A172 (cell line): ENCODE measurements at regions not wholly inside any gene's neighbourhood (a gene's known extent, or its start where the extent isn't known, plus 50 kb on each side); places are given as distances from the start of the nearest gene placed in this dataset.

Experiments used
- DNase-seq: peaks from one replicate; pipeline ENCODE4 v3.0.0-alpha.2; 2015; ENCODE audit warnings: low spot score

DNA sequence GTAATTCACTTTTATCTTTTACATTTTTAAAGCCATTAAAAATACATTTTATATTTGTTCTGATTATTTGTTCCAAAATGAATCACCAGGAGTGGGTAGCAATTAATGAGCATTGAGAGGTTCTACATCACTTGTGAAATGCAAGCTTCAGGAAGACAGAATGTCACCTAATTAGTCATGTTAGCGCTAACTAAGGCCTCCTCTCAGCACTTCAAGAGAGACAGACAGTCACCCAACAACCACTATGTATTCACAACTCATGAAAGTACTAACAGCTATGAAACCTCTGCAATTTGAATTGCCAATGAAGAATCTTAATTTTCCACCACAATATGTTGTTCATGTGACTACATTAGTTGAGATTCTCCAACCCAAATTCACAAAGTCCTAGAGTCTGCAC is 611.0 kb downstream of the KCNJ3 start:
- DNase-seq, result no peak

DNA sequence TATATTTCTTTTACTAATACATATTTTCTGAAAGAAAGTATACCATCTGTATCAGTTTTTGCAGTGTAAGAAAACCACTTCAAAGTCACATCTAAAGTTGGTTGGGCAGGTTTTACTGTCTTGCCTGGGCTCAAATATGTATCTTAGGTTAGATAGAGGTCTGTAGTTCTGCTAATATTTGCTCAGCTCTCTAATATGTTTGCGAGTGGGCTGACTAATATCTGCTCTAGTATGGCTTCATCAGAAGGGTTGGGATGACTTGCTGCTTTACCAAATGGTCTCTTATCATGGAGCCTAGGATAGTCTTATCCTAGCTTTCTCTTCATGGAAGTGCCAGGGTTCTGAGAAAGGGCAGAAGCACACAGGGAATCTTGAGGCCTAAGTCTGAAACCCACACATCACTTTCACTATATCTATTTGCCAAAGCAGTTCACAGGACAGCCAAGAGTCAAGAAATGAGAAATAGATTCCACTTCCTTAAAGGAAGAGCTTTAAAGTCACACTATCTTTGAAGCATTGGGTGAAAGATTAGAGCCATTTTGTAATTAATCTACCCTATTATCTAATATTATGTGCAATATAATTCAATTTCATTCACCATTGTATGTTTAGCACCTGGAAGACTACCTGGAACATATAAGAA is 610.0 kb downstream of the KCNJ3 start:
- no peak for DNase-seq

DNA sequence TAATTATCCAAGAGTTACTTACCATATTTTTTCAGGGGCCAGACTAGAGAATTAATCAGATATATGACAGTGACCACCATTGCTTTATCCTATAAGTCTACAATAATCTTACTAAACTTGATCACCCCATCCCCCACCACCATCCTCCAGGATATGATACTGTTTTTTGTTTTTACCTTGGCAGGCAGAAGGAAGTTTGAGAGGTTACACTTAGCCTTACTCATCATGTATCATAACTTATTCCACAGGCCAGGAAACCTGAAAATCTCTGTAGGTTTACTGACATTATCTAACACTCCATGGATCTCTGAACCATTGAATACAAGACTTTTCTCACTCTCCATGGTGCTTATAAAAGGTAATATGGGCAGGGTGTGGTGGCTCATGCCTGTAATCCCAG is 602.7 kb downstream of the KCNJ3 start:
- DNase-seq, result no peak

DNA sequence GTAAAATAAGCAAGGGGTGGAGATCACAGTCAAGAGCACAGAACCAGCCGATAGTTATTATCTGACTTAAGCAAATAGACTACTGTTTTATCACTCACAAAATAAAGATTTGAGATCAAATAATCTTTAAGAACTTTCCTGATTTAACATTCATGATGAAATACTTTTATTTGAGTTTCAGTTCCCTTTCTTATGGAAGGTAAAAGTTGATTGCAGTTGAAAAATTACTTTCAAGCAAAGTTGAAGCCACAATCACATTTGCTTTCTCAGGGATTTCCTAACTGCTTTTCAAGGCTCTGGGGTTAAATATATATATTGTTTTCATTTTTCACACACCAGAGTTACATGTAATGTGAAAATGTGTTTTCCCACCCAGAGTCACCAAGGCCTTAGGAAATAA is 599.5 kb downstream of the KCNJ3 start:
- DNase-seq, result no peak

DNA sequence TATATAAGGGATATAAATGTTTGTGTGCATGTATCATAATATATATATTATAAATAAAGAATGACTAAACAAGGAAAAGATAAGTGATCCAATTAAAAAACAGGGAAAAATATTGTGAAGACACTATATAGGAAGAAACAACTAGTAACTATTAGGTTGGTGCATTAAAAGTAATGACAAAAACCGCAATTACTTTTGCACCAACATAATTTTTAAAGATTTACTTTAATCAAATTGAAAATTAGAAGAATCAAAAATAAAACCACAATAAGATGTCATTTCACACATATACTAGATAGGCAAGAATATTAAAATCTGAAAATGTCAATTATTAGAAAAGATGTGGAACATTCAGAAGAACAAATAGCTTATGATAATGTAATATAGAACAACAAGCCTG is 595.9 kb downstream of the KCNJ3 start:
- DNase-seq, result no peak

DNA sequence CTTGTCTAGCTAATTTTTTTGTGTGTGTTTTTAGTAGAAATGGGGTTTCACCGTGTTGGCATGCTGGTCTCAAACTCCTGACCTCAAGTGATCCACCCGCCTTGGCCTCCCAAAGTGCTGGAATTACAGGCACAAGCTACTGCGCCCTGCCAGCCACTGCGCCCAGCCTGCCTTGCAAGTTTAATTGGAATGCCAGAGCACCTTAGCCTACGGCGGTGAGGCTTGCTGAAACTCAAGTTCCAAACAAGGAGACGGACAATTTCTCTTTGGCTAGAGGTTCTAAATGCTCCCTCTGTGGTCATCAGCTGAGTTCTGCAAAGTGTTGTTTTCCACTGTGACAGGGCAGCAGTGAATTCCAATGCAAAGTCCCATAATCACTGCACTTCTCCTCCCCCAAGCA is 583.4 kb downstream of the KCNJ3 start:
- DNase-seq, result no peak

DNA sequence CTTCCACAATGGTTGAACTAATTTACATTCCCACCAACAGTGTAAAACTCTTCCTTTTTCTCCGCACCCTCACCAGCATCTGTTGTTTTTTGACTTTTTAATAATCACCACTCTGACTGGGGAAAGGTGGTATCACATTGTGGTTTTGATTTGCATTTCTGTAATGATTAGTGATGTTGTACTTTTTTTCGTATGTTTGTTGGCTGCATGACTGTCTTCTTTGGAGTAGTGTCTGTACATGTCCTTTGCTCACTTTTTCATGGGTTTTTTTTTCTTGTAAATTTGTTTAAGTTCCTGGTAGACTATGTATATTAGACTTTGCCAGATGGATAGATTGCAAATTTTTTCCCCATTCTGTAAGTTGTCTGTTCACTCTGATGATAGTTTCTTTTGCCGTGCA is 574.8 kb downstream of the KCNJ3 start:
- no peak for DNase-seq

DNA sequence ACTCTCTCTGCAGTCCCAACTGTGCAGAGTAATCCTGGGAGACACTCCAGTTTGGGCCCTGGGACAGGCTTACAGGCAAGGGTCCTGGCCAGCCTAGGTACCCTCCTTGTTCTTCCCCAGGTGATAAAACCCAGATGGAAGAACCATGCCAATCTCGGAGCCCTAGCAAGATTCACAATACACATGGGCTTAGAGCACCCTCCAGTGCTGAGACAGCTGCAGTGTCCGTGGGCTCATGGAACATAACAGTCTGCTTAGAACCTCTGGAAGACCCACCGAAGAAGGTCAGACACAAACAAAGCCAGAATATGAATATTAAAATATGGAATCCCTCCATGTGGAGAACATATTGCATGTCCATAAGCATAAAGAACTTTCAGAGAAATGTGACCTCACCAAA is 568.1 kb downstream of the KCNJ3 start:
- no peak for DNase-seq

DNA sequence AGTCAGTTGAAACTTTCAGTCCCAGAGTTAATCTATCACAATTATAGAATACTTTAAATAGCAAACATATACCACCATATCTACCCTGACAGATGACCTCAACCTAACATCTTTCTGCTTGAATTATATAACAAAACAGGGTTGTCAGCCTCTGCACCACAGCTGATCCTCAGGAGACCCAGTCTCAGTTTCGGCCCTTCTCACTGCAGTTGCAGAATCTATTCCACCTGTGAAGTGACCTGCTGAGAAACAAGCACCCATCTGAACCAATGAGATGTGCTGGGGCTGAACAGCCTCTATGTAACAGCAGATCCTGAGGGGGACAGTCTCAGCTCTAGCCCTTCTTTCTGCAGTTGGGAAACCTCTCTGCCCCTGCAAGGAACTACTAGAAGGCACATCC is 567.6 kb downstream of the KCNJ3 start:
- no peak for DNase-seq

DNA sequence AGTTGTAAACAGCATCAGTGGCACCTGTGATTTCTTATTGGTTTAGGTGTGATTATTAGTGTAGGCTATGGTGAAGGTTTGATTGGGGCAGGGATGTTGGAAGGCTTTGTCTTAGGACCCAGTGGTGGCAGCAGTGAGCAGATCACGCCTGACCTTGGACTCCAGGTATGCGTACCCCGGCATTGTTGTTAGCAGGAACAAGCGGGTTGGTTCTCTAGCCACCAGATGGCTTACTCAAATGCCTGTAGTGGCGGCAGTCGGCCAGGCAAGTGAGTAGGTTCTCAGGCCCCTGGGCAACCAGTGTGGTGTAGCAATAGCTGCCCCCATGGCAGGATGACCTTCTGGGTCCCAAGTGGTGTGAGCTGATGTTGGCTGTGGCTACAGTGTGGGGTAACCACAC is 558.3 kb downstream of the KCNJ3 start:
- DNase-seq, result no peak

DNA sequence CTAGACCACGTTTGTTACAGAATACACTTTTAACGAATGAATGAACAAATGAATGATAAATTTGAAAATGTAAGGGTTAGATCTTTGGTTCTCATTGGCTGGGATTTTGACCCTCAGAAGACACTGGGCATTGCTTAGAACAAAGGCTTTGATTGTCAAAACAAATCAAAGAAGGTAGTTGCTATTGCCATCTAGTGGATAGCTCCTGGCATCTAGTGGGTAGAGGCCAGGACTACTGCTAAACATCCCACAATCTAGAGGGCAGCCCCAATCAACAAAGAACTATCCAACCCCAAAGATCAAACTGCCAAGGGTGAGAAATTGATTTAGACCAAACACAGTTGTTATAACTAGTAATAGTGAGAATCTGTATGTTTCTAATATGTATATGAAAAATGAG is 552.3 kb downstream of the KCNJ3 start:
- DNase-seq, result peak; percentile 55

DNA sequence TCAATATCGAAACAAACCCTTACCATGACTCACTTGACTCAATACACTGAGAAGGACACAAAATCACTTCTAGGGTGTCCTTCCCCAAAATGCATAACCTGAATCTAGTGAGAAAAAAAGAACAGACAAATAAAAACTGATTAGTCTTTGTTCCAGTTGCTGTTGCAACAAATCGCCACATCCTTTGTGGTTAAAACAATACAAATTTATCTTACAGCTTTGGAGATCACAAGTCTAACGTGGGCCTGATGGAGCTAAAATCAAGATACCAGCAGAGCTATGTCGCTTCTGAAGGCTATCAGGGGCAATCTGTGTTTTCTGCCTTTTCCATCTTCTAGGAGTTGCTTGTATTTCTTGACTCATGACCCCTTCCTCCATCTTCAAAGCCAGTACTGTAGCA is 541.7 kb downstream of the KCNJ3 start:
- no peak for DNase-seq

DNA sequence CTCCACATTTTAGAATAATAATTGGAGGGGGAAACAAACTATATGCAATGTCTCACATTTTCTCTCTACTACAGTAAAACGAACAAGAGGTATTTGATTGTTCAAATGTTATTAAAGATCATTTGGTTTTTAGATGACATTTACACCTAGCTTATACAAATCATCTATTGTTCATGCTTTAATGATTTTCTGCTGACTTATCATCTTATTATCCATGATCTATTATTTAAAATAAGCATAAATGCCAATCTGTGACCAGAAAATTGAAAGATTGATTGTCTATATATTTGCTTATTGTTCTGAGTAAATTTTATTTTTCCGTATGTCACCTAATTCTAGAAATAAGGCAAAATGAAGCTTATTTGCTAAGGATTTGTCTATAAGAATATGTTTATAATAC is 537.2 kb downstream of the KCNJ3 start:
- DNase-seq, result no peak

DNA sequence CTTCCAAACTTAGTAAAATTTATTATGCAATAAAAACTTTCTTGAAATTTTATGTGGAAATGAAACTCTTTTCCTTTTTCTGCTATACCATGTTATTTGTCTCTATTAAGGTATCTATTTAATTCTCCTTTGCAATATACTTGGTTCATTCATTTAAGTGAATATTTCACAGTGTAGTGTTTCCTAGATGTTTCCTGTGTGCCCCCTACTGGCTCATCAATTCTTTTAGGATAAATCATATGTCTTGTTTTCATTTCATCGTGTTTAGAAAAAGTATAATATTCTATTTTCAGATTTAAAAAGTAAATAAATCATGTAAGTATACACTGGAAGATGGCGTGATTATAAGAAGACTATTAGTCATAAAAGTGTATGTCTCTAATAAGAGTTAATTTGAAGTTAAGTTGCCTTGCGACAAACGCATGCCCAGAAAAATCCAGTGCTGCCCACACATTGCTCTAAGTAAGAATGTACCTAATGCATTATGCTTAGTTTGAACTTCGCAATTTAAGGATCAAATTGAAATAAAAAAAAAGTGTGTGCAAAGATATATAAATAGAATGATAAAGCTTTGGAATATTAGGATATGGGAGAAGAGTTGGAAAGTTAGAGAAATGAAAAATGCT is 525.4 kb downstream of the KCNJ3 start:
- DNase-seq, result peak; percentile 29

DNA sequence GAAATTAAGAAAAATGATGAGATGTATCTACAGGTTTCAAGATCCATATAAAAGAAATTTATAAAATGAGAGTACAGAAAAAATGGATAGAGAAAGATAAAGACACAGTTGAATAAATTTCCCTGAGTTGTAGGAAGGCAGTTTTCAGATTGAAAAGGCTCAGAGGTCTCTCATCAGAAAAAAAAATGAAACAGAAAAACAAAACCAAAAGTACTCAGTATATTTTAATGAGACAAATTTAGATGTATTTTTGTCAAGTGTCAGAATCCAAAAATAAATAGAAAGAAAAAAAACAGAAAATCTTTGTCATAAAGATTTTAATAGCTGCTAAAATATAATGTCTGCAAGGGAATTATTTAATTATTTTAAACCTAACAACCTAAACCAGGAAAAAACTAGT is 520.5 kb downstream of the KCNJ3 start:
- no peak for DNase-seq

DNA sequence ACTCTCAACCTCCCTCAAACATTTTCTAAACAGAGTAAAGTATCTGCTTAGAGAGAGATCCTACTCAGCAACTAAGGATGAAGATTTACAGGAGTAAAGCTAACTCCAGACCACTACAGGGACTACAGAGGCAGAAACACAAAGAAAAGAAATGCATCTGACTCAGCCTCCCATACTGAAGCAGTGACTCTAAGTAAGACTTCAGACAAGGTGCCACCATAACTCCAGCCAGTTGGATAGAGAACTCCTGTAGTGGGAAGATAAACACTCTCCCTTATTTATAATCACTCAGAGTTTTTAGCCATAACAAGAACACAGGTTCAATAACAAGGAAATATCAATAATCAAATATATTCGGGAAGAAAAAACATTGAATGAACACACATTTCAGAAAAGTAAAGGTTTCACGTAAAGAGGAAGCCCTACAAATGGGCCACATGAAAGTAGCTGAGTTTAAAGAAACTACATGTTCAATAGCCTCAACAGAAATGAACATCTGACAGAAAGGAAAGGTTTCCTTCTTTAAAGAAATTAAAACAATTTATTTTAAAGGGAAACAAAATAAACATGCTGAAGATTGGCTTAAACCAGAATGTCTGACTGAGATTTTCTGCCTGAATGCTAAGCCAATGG is 519.9 kb downstream of the KCNJ3 start:
- no peak for DNase-seq

DNA sequence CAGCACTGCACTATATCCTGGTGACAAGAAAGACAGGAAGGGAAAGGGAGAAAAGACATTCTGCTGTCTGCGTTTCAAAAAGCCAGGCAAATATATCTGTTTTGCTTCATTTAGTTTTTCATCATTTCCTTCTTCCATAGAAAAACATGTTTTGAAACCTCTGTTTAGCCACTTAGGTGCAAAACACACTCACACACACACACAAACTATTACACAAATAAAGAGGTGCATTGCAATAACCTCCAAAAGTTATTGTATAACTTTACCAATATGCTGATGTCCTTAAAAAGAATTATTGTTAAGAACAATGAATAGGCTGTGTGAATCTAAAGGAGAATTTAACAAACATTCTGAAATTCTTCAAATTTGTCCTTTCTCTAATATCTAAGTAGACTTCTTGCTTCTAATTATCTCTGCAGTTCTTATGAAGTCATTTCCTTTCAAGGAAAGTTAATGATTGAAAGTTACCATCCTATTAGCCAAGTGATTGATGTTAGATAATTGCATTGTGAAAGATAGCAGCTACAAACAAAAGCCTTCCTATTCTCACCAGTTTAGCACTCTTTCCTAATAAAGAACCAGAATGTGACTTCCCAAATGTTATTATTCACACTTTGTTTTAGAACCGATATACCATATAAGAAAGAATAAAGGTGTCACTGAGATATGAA is 516.7 kb downstream of the KCNJ3 start:
- DNase-seq, result no peak

DNA sequence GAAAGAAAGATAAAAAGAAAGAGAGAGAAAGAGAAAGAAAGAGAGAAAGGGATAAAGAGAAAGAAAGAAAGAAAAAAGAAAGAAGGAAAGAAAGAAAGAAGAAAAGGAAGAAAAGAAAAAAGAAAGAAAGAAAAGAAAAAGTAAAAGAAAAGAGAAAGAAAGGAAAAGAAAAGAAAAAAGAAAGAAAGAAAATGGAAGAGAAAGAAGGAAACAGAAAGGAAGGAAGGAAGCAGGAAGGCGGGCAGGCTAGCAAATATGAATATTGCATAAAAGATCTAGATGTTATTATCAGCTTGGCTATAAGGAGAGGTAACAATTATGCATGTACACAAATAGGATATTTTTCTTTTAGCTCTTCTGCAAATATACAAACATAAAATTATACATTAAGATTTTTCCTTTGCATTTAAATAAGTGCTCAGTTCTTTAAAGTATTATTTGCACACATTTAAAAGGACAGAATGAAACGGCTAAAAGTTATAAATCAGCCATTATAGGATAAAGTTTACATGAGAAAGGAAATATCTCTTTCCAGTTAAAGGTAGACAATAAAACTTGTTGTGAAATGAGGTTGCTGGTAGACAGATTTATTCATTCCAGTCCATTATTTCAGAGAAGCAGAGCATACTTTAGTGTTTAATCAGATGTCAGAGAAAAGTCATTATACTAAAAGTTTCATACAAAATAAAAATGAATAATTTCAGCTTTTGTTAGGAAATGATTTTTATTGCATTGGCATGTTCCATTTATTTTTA is 511.4 kb downstream of the KCNJ3 start:
- DNase-seq, result peak; percentile 47

DNA sequence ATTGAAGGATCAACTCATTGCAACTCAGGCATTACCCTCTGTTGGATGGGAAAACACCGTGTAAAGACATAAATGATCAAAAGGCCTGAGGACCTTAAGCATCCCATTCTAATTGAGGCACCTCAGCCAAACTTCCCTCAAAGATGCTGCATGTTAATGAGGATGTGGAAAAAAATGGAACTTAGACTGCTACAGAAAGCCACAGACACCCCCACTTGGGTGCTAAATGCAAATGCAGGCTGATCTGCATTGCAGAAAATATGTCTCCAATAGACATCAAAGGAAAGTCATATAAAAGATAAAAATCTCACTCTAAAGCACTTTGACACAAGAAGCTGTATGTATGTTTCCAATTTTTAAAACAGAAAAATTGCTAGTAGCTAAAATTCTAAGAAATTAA is 504.7 kb downstream of the KCNJ3 start:
- no peak for DNase-seq

DNA sequence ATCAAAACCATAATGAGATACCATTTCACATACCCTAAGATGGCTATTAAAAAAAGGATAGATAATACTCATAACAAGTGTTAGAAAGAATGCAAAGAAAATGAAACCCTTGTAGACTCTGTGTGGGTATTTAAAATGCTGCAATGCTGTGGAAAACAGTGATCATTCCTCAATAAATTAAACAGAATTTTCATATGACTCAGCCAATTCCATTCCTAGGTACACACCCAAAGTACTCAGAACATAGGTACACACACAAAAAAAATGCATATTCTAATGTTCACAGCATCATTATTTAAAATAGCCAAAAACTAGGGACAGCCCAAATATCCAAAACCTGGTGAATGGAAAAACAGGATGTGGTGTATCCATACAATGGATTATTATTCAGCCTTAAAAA is 502.3 kb downstream of the KCNJ3 start:
- DNase-seq, result no peak

DNA sequence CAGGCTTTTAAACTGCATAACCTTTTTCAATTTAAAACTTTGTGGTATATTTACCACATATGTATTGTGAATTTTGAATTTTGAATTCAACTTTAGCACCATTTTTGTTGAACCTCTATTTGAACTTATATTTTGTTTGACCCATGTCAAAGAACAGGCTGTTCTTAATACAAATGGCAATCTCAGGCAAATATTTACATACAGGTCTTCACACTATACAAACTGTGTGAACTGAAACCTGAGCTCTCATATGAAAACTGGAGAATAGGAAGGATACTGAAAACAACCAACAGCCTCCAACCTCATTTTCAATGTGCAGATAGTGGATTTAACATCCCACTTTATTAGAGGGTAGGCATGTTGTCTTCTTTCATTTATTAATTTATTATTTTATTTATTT is 491.8 kb downstream of the KCNJ3 start:
- no peak for DNase-seq

DNA sequence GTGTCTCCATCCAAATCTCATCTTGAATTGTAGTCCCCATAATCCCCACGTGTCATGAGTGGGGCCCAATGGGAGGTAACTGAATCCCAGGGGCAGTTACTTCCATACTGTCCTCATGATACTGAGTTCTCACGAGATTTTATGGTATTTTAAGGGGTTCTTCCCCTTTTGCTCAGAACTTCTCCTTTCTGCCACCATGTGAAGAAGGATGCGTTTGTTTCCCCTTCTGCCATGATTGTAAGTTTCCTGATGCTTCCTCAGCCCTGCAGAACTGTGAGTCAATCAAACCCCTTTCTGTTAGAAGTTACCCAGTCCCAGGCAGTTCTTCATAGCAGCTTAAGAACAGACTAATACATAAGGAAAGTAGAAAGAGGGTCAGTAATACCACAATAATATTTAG is 480.4 kb downstream of the KCNJ3 start:
- DNase-seq, result no peak
